ENCODE measurements at regions not wholly inside any gene's neighbourhood (a gene's known extent, or its start where the extent isn't known, plus 50 kb on each side); places are given as distances from the start of the nearest gene placed in this dataset.

DNA sequence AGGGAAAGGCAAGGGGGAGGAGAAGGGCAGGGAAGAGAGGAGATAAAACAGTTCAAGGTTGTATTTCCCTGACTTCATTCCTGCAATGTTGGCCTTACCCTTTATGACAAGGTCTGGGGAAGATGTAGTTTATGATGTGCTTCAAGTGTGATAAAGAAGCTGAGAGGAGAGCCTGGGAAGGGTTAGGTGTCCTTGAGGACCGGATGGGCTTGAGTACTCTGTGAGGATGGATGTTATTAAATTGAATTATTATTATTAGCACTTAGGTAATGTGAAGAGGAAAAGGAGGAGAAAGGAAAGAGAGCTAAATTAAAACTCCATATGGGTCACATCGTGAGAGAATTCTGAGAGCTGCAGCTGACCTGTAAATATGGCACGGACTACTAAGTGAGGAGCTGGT, 719.4 kb upstream of the CELF4 start:
- no peak overlapping the region for H2AK5ac ChIP-seq (ENCODE audit: low read depth, low read length)
- no peaks in the 10 kb centered on the region for H3K79me1 ChIP-seq (ENCODE audit: low read depth, low read length)
- H4K20me1 ChIP-seq (replicated peaks in 1 of 2; ENCODE audit: control insufficient read depth in 1 of 2, insufficient read depth in 2 of 2, low read length in 2 of 2) = no peaks in the 10 kb centered on the region
- H3K4me1 ChIP-seq (replicated peaks in 1 of 4; ENCODE audit: control insufficient read depth in 3 of 4, insufficient read depth in 4 of 4, low read length in 3 of 4) = no peaks in the 10 kb centered on the region
- H3K56ac ChIP-seq (replicated peaks; ENCODE audit: insufficient read length, low read depth, low read length) = no peak overlapping the region
- ChIA-PET POLR2A (ENCODE audit: partially characterized antibody) (no interaction called here), CTCF (ENCODE audit: partially characterized antibody) (no interaction called here)
- H3K27me3 ChIP-seq (replicated peaks in 1 of 4; ENCODE audit: control insufficient read depth in 3 of 4, extremely low read depth in 1 of 4, insufficient read depth in 3 of 4, low read length in 3 of 4) = no peaks in the 10 kb centered on the region
- no peak overlapping the region for H2AFZ ChIP-seq (ENCODE audit: low read length)
- DNase-seq (ENCODE audit: low read depth in 1 of 2, low spot score in 2 of 2) = no peak
- H2BK120ac ChIP-seq (replicated peaks; ENCODE audit: low read depth, low read length) = no peak overlapping the region
- no peak overlapping the region for H3K14ac ChIP-seq (ENCODE audit: insufficient read length)
- H3K18ac ChIP-seq (ENCODE audit: extremely low read depth, low read length) = no peak overlapping the region
- no peaks in the 10 kb centered on the region for H3K36me3 ChIP-seq (ENCODE audit: control insufficient read depth in 2 of 4, insufficient read depth in 4 of 4, low read length in 3 of 4)
- no peak overlapping the region for H2BK20ac ChIP-seq (ENCODE audit: low read length)
- H3K27ac ChIP-seq (ENCODE audit: low read depth, low read length) = no peak overlapping the region
- no peak overlapping the region for H4K5ac ChIP-seq (ENCODE audit: insufficient read length, low read depth, low read length)
- no peaks in the 10 kb centered on the region for H3K23me2 ChIP-seq (ENCODE audit: low read depth, low read length)
- no peak overlapping the region for H3K4me2 ChIP-seq (ENCODE audit: insufficient read depth in 1 of 2, low read depth in 2 of 2, low read length in 2 of 2)
- no peak overlapping the region for H3K4ac ChIP-seq (replicated peaks; ENCODE audit: insufficient read length, low read depth, low read length)
- H3K23ac ChIP-seq (ENCODE audit: insufficient read length) = no peak overlapping the region
- no peak for FAIRE-seq
- no peak overlapping the region for H3K4me3 ChIP-seq (ENCODE audit: extremely low read depth in 1 of 4, insufficient read depth in 2 of 4, low read depth in 3 of 4, low read length in 4 of 4)
- H3K79me2 ChIP-seq (ENCODE audit: control insufficient read depth in 1 of 2, insufficient read depth in 2 of 2, low read length in 2 of 2) = no peaks in the 10 kb centered on the region
- H2BK12ac ChIP-seq (ENCODE audit: low read depth, low read length) = no peak overlapping the region
- no peak overlapping the region for H2BK15ac ChIP-seq (ENCODE audit: low read length)
- 99% methylated on average over 3 of the region's 3 CpGs; no CpG with 5 or more reads in 1 of the 2 experiments for WGBS, 2 experiments (ENCODE audit: extremely low coverage in 1 of 2, insufficient coverage in 1 of 2, insufficient read length in 1 of 2, insufficient replicate concordance in 2 of 2, low coverage in 1 of 2, low lambda C conversion rate in 2 of 2, missing lambda C conversion rate in 1 of 2)
- H3K9me3 ChIP-seq (ENCODE audit: insufficient read depth in 2 of 2, low read depth in 1 of 2, low read length in 1 of 2) = no peaks in the 10 kb centered on the region
- no peak overlapping the region for H2BK5ac ChIP-seq (ENCODE audit: low read depth, low read length)
- no peak overlapping the region for H4K8ac ChIP-seq (ENCODE audit: extremely low read depth, insufficient read depth, low read length)
- H4K91ac ChIP-seq (replicated peaks; ENCODE audit: insufficient read length, low read length) = no peak overlapping the region
- H3K9ac ChIP-seq (replicated peaks in 1 of 4; ENCODE audit: extremely low read depth in 1 of 4, low read depth in 3 of 4, low read length in 3 of 4) = no peak overlapping the region
- TF ChIP-seq KDM4A (IDR thresholded peaks at IDR 0.05; ENCODE audit: low read depth, low read length, severe bottlenecking) (no peak), FOSL1 (IDR thresholded peaks at IDR 0.05; ENCODE audit: insufficient read depth, low read depth, low read length) (no peak), RXRA (IDR thresholded peaks at IDR 0.05; ENCODE audit: insufficient read depth, low read depth, low read length) (no peak), JUND (IDR thresholded peaks at IDR 0.05; ENCODE audit: low read length) (no peak), YY1 (IDR thresholded peaks at IDR 0.05; ENCODE audit: low read depth, low read length) (no peak), CHD2 (IDR thresholded peaks at IDR 0.05; ENCODE audit: low read length) (no peak), MAFK (IDR thresholded peaks at IDR 0.05; ENCODE audit: low read depth, low read length) (no peak)
- TF ChIP-seq, protein P1, sequence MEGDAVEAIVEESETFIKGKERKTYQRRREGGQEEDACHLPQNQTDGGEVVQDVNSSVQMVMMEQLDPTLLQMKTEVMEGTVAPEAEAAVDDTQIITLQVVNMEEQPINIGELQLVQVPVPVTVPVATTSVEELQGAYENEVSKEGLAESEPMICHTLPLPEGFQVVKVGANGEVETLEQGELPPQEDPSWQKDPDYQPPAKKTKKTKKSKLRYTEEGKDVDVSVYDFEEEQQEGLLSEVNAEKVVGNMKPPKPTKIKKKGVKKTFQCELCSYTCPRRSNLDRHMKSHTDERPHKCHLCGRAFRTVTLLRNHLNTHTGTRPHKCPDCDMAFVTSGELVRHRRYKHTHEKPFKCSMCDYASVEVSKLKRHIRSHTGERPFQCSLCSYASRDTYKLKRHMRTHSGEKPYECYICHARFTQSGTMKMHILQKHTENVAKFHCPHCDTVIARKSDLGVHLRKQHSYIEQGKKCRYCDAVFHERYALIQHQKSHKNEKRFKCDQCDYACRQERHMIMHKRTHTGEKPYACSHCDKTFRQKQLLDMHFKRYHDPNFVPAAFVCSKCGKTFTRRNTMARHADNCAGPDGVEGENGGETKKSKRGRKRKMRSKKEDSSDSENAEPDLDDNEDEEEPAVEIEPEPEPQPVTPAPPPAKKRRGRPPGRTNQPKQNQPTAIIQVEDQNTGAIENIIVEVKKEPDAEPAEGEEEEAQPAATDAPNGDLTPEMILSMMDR (IDR thresholded peaks at IDR 0.05; ENCODE audit: control extremely low read depth in 1 of 3, insufficient read depth in 1 of 3, low read depth in 1 of 3, low read length in 3 of 3) = no peak

Measured in H1 (cell line).